Activated gamma-delta T cell treated with anti-CD3 and anti-CD28 coated beads, Interleukin-2, amount 50 U/mL, for 16 hours (primary cell): ENCODE measurements at regions not wholly inside any gene's neighbourhood (a gene's known extent, or its start where the extent isn't known, plus 50 kb on each side); places are given as distances from the start of the nearest gene placed in this dataset.
"Not testable (repeated sequence)": the region's sequence is repeated elsewhere in the genome, so short reads cannot be mapped to it uniquely, and the experiment has no call there.

Experiments used
- DNase-seq: peaks from one replicate; pipeline ENCODE4 v3.0.0-alpha.2; 2020; ENCODE audit warnings: low read depth

DNA sequence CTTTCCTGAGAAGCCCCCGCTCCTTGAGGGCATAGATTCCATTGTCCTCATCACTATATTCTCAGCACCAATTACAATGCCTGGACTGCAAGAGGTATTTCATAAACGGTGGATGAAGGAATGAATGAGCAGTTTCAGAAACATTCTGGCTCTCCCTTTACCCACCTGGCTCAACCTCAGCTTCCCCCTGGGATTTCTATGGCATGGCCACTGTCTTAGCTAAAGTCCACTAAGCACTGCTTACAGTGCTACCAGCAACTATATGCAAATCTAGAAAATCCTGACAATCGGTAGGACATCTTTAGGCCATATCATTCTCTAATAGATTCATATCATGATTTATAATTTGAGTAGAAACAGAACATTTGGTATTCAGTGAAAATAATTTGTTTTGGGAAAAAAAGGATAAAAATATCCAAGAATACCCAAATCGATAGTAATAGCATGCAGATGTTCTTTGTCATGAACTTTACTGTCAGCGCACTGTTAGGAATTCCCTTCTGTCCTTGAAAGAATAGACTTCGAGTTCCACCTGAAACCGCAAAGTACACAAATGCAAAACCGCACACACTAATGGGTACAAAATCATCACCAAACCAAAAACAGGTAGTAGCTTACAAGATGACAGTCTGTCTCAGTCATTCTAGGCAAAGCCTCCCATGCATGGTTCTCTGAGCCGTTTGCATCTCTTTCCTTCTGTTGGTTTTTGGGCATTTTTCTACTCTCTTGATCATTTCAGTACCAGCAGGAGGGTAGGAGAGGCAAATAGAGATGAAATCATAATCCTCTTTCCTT, 303.6 kb upstream of the ID2 start:
- no peak for DNase-seq

- no peak for DNase-seq
Measured at GRCh38 chr2:8379128-8379527, 302.7 kb upstream of the ID2 start.

- DNase-seq = no peak
Measured at GRCh38 chr2:8379549-8379948, 302.3 kb upstream of the ID2 start.

GRCh38 chr2:8380026-8380425, 301.8 kb upstream of the ID2 start:
- no peak for DNase-seq

DNA sequence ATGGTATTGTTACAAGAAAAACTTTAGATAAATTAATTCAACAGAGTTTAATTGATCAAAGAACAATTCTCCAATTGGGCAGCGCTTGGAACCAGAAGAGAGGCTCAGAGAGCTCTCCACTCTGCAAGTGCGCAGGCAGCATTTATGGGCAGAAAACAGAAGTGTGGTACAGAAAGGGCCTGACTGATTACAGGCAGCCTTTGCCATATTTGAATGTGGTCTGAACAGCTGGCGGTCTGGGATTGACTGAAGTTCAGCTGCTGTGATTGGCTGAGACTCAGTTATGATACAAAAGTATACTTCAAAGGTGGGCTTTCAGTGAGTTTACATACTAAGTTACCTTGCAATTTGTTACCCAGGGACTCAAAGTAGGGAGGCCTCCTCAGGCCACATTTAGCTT, 301.3 kb upstream of the ID2 start:
- no peak for DNase-seq

GRCh38 chr2:8382485-8382884, 299.4 kb upstream of the ID2 start:
- no peak for DNase-seq

GRCh38 chr2:8386748-8387147, 295.1 kb upstream of the ID2 start:
- DNase-seq = not testable (repeated sequence)

- no peak for DNase-seq
Measured at GRCh38 chr2:8388781-8389180, 293.1 kb upstream of the ID2 start.

DNA sequence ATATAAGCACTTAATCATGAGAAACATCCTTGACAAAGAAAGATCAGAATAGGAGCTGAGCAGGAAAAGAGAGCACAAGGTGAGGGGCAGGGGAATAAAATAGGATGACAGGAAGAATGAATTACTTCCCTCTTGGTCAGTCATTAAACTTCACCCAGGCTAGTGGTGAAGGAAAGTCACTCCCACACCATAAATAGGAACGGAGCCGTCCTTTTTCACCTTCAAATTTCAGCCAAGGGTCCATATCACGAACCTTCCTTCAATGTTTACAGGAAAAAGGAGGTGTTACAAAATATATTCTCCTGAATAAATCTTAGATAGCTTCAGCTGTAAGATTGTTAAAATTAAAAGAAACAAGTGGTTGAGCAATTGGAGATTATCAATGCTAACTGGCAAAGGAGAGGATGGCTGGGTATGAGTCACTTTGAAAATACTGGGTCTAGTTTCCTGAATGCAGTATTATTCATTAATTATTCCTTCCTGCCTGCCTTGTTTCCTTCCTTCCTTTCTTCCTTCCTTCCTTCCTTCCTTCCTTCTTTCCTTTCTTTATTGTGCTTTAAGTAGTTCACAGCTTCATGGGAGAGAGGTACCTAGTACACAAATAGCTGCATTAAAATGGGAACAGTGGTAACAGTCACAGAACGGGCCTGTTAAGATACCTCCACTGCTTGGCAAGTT, 292.3 kb upstream of the ID2 start:
- no peak for DNase-seq

DNA sequence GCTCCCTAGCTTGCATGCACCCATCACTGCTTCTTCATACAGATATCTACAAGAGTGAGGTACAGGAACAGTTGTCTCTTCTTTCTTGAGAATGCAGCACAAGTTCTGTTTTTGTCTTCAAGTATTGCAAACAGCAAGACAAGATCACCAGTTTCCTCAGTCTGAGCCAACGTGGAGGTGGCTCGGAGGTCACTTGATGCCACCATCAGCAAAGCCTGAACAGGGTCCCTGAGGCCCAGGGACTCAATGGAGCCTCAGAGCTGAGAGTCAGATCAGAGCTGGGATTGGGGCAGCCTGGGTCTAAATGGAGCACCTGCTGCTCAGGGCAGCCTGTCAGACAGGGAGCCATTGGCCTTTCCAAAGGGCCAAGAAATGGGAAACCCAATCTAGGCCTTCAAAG, 290.7 kb upstream of the ID2 start:
- no peak for DNase-seq

DNA sequence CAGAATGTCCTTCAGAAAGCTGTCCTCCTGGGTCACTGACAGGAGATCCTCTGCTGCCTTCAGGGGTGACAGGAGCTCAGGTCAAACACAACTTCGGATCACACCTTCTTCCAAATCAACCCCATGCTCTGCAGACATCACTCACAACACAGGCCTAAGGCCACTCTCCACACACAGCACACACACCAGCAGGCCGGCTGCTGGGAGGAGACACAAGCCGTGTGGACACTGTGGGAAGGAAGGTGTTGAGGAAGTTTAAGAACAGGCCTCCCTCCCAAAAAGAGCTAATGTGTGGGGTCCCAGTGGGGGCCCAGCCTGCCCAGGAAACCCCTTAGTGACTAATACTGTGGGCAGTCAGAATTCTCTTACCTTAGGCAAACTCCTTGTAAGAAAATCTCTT, 290.3 kb upstream of the ID2 start:
- DNase-seq = no peak

- DNase-seq = no peak
Measured at GRCh38 chr2:8392098-8392866, 289.6 kb upstream of the ID2 start.

DNA sequence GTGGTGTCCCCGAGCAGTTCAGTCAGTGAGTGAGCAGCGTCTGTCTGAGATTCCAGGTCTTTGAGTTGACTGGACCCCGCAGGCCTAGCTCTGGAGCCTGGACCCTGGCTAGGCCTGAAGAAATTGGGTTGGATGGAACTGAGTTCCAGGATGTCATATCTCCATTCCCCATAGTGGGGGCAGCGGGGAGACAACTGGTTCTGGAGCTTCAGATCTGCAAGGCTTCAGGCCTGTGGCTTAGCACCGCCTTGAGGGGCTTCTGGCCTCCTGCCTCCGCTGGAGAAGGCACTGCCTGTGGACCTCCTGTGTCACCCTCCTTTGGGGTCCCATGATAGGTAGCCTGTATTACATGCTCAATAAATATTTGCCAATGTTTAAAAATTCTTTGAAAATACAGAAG, 288.4 kb upstream of the ID2 start:
- no peak for DNase-seq

- no peak for DNase-seq
Measured at GRCh38 chr2:8394131-8394530, 287.7 kb upstream of the ID2 start.

DNA sequence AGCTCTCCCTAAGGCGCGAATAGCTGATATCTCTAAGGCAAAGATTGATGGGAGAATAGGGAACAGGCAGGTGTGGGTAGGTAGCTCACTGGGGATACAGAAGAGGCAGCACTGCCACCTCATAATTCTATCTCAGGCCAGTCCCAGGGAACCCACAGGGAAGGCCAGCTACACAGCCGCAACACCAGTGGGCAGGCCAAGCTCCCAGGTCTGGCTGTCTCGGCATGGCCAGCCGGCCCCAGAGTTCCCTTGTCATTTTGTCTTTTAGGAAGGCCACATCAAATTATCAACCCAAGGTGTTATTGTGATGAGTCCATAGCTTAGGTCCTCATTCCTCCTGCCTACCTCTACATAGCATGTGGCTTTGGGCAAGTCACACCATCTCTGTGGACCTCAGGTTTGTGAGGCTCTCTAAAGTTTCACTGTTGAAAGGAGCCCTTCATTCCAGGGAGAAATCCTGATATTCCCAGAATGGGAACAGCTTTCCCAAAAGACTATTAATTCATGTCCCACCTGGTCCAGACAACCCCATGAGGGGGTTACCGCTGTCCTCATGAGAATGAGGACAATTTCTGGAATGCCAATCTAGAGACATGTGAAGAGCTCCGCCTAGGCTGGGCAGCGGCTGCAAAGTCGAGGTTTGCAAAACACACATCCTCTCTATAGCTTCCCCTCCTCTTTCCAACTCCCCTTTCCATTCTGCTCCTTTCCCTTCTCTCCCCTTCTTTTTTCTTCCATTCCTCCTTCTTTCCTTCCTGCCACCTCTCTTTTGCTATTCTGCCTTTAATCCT, 287.1 kb upstream of the ID2 start:
- no peak for DNase-seq

DNA sequence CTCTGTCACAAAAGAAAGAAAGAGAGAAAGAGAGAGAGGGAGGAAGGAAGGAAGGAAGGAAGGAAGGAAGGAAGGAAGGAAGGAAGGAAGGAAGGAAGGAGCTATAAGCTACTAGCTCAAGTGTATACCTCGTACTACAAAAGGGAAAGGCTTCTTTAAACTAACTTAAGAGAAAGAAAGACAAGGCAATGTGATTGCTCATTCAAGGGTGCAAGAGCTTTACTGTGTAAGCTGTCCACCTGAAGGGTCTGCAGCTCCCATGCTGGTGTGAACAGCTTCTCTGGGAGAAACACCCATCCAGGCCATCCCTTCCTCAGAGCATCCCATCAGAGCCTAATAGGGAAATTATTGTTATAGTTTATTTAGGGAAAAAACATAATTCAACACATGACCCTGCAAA, 286.1 kb upstream of the ID2 start:
- no peak for DNase-seq

DNA sequence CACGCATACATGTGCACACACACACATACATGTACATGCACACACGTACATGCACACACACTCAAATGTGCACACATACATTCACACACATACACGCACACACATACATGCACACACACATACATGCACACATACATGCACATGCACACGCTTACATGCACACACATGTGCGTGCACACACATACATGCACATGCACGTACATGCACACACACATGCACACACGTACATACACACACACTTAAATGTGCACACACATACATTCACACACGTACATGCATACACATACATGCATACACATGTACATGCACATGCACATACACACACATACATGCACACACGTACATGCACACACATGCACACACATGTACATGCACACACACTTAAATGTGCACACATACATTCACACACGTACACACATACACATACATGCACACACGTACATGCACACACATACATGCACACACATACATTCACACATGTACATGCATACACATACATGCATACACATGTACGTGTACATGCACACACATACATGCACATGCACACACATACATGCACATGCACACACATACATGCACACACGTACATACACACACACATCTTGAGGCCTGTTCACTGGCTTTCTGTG, 283.7 kb upstream of the ID2 start:
- DNase-seq = no peak

DNA sequence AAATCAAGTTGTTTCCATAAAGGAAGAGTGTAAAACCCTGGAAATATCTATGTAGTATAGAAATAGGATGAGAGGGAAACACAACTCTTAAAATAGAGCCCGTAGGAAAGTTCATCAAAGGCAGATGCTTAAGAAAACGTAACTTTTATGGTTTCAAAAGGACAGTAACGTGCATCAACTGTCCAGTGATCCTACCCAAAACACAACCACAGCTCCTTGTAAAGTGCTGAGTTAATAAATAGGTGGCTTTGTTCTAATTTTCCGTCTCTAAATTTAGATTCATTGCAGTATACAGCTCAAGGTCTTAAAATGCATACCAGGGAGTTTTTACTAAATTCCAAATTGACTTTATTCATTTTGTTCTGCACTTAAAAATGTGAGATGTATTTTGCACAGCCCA, 282.1 kb upstream of the ID2 start:
- no peak for DNase-seq

GRCh38 chr2:8400196-8400595, 281.7 kb upstream of the ID2 start:
- DNase-seq = no peak

GRCh38 chr2:8402222-8402621, 279.6 kb upstream of the ID2 start:
- DNase-seq = no peak

DNA sequence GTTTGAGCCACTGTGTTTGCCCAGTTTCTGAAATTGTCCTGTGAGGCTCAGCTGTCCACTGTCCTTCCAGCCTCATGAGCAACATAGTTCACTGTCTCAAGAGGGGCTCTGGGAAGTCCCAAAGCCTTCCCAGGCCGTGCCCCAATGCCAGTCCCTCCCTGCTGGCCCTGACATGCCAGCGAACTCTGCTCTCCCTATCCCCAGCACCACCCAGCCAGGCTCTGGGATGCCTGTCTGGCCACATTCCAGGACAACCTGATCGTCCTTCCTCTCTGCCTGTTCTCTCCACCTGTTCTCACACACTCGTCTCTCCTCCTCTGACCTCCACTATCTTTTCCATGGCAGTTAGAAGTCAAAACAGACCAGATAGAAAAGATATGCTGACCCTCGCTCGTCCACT, 278.0 kb upstream of the ID2 start:
- DNase-seq = no peak

GRCh38 chr2:8405334-8405733, 276.5 kb upstream of the ID2 start:
- DNase-seq = no peak
